Progenitor cell of endocrine pancreas (in vitro differentiated cells): ENCODE measurements at regions not wholly inside any gene's neighbourhood (a gene's known extent, or its start where the extent isn't known, plus 50 kb on each side); places are given as distances from the start of the nearest gene placed in this dataset.

Source experiments
- DNase-seq: peaks from one replicate; pipeline ENCODE4 v3.0.0; 2021; ENCODE audit warnings: low spot score; ENCODE audit not compliant: unreplicated experiment
- H3K27ac Mint-ChIP-seq: 2 replicates; pipeline ENCODE4 v1.8.0; 2021; ENCODE audit warnings: mild to moderate bottlenecking, moderate library complexity, mixed read lengths
- H3K27me3 Mint-ChIP-seq: 2 replicates; pipeline ENCODE4 v1.8.0; 2021; ENCODE audit warnings: mixed read lengths
- H3K36me3 Mint-ChIP-seq: 2 replicates; pipeline ENCODE4 v1.8.0; 2022; ENCODE audit warnings: mixed read lengths; ENCODE audit not compliant: insufficient read depth
- H3K4me1 Mint-ChIP-seq: 2 replicates; pipeline ENCODE4 v1.8.0; 2021; ENCODE audit warnings: low read depth, mixed read lengths
- H3K4me3 Mint-ChIP-seq: 2 replicates; pipeline ENCODE4 v1.8.0; 2021; ENCODE audit warnings: low read depth, mild to moderate bottlenecking, moderate library complexity, mixed read lengths
- H3K9me3 Mint-ChIP-seq: 2 replicates; pipeline ENCODE4 v1.8.0; 2021; ENCODE audit warnings: low read depth, mixed read lengths
- CTCF ChIP-seq: fragments of 200-600 bp; sonication (generic); IDR thresholded peaks from one replicate; pipeline ENCODE4 v1.5.0; 2021; ENCODE audit warnings: antibody characterized with exemption, mild to moderate bottlenecking; ENCODE audit not compliant: unreplicated experiment

GRCh38 chr3:186477033-186477432 lies 67.1 kb downstream of the CRYGS start:
- no peak for DNase-seq

GRCh38 chr3:186476541-186476940 lies 67.6 kb downstream of the CRYGS start:
- Mint-ChIP-seq H3K27ac (no peak overlapping the region), H3K27me3 (peaks cover 39% of the 10 kb centered on the region), H3K9me3 (no peaks in the 10 kb centered on the region), H3K36me3 (no peaks in the 10 kb centered on the region), H3K4me1 (no peaks in the 10 kb centered on the region), H3K4me3 (no peak overlapping the region)
- DNase-seq = no peak
- TF ChIP-seq CTCF = no peak

More at GRCh38 chr3:186477033-186477432, 67.1 kb downstream of the CRYGS start:
- TF ChIP-seq CTCF = no peak
- Mint-ChIP-seq H3K27me3 (peaks cover 34% of the 10 kb centered on the region), H3K27ac (peak overlapping the region; percentile 2), H3K4me3 (no peak overlapping the region), H3K4me1 (no peaks in the 10 kb centered on the region), H3K9me3 (no peaks in the 10 kb centered on the region), H3K36me3 (no peaks in the 10 kb centered on the region)

GRCh38 chr3:186476044-186476468 lies 68.1 kb downstream of the CRYGS start:
- DNase-seq = no peak
- H3K4me3 Mint-ChIP-seq = no peak overlapping the region
- H3K36me3 Mint-ChIP-seq = no peaks in the 10 kb centered on the region
- no peaks in the 10 kb centered on the region for H3K4me1 Mint-ChIP-seq
- H3K27me3 Mint-ChIP-seq = peaks cover 43% of the 10 kb centered on the region
- no peaks in the 10 kb centered on the region for H3K9me3 Mint-ChIP-seq
- no peak overlapping the region for H3K27ac Mint-ChIP-seq
- no peak for TF ChIP-seq CTCF

- Mint-ChIP-seq H3K27ac (no peak overlapping the region), H3K9me3 (no peaks in the 10 kb centered on the region), H3K27me3 (peaks cover 50% of the 10 kb centered on the region), H3K4me3 (no peak overlapping the region), H3K36me3 (no peaks in the 10 kb centered on the region), H3K4me1 (peaks cover 12% of the 10 kb centered on the region)
- no peak for DNase-seq
- no peak for TF ChIP-seq CTCF
Observed at GRCh38 chr3:186473166-186473565, 71.0 kb downstream of the CRYGS start.

- Mint-ChIP-seq H3K27me3 (peaks cover 46% of the 10 kb centered on the region), H3K27ac (no peak overlapping the region), H3K4me1 (peaks cover 19% of the 10 kb centered on the region), H3K4me3 (no peak overlapping the region), H3K36me3 (no peaks in the 10 kb centered on the region), H3K9me3 (no peaks in the 10 kb centered on the region)
- DNase-seq = no peak
- TF ChIP-seq CTCF = no peak
Observed at GRCh38 chr3:186472456-186473008, 71.6 kb downstream of the CRYGS start.
